H9 (cell line): ENCODE measurements at regions not wholly inside any gene's neighbourhood (a gene's known extent, or its start where the extent isn't known, plus 50 kb on each side); places are given as distances from the start of the nearest gene placed in this dataset.

ENCODE experiments used
- DNase-seq: peaks from one replicate; pipeline ENCODE4 v3.0.0-alpha.2; 2017
- H2AFZ ChIP-seq: one replicate; pipeline ENCODE4 v1.6.1; 2013; ENCODE audit warnings: mild to moderate bottlenecking, low read length, control low read depth, moderate library complexity
- H2AK5ac ChIP-seq: 2 replicates; pipeline ENCODE4 v1.6.1; 2013; ENCODE audit warnings: low read length, control low read depth, mixed read lengths; ENCODE audit not compliant: insufficient read length
- H2BK120ac ChIP-seq: one replicate; pipeline ENCODE4 v1.6.1; 2013; ENCODE audit warnings: low read depth, mild to moderate bottlenecking, low read length, control low read depth, inconsistent platforms; ENCODE audit not compliant: poor library complexity, severe bottlenecking
- H2BK12ac ChIP-seq: 2 replicates; pipeline ENCODE4 v1.6.1; 2013; ENCODE audit warnings: low read length, control low read depth, mixed read lengths, low read depth; ENCODE audit not compliant: insufficient read length
- H2BK15ac ChIP-seq: 2 replicates; pipeline ENCODE4 v1.6.1; 2013; ENCODE audit warnings: low read depth, low read length, control low read depth
- H2BK20ac ChIP-seq: one replicate; pipeline ENCODE4 v1.6.1; 2013; ENCODE audit warnings: low read depth, mild to moderate bottlenecking, low read length, control low read depth, inconsistent platforms; ENCODE audit not compliant: poor library complexity, severe bottlenecking
- H2BK5ac ChIP-seq: 2 replicates; pipeline ENCODE4 v1.6.1; 2013; ENCODE audit warnings: low read length, control low read depth, mixed read lengths; ENCODE audit not compliant: insufficient read length
- H3K14ac ChIP-seq: 2 replicates; pipeline ENCODE4 v1.6.1; 2013; ENCODE audit warnings: low read length, control low read depth; ENCODE audit not compliant: insufficient read depth
- H3K18ac ChIP-seq: 2 replicates; pipeline ENCODE4 v1.6.1; 2013; ENCODE audit warnings: low read depth, mild to moderate bottlenecking, mixed read lengths, low read length, control low read depth; ENCODE audit not compliant: insufficient read length
- H3K23ac ChIP-seq: 2 replicates; pipeline ENCODE4 v1.6.1; 2013; ENCODE audit warnings: low read length, control low read depth, mixed read lengths, low read depth; ENCODE audit not compliant: insufficient read length
- H3K23me2 ChIP-seq: 2 replicates; pipeline ENCODE4 v1.6.1; 2013; ENCODE audit warnings: low read depth, mild to moderate bottlenecking, mixed read lengths, low read length, control low read depth; ENCODE audit not compliant: insufficient read length, poor library complexity, severe bottlenecking
- H3K27ac ChIP-seq: 2 replicates; pipeline ENCODE4 v1.5.1; 2013; ENCODE audit warnings: low read length, control low read depth, mixed read lengths, low read depth; ENCODE audit not compliant: insufficient read length
- H3K27me3 ChIP-seq: 2 replicates; pipeline ENCODE4 v1.6.1; 2013; ENCODE audit warnings: low read length, control low read depth, inconsistent platforms; ENCODE audit not compliant: insufficient read depth
- H3K4ac ChIP-seq: 2 replicates; pipeline ENCODE4 v1.6.1; 2013; ENCODE audit warnings: low read depth, mild to moderate bottlenecking, control low read depth, inconsistent platforms, low read length, moderate library complexity
- H3K4me1 ChIP-seq: 2 replicates; pipeline ENCODE4 v1.6.1; 2013; ENCODE audit warnings: low read length, control low read depth, inconsistent platforms; ENCODE audit not compliant: insufficient read depth
- H3K4me2 ChIP-seq: 2 replicates; pipeline ENCODE4 v1.6.1; 2013; ENCODE audit warnings: low read length, control low read depth, mixed read lengths; ENCODE audit not compliant: insufficient read length, insufficient read depth
- H3K56ac ChIP-seq: 2 replicates; pipeline ENCODE4 v1.6.1; 2013; ENCODE audit warnings: low read depth, mild to moderate bottlenecking, mixed read lengths, low read length, control low read depth; ENCODE audit not compliant: insufficient read length
- H3K79me1 ChIP-seq: 2 replicates; pipeline ENCODE4 v1.6.1; 2013; ENCODE audit warnings: low read depth, mild to moderate bottlenecking, moderate library complexity, low read length, control low read depth, inconsistent platforms; ENCODE audit not compliant: insufficient read depth, poor library complexity, severe bottlenecking
- H3K79me2 ChIP-seq: 2 replicates; pipeline ENCODE4 v1.6.1; 2013; ENCODE audit warnings: low read length, control low read depth, inconsistent platforms; ENCODE audit not compliant: insufficient read depth
- H3K9ac ChIP-seq: 2 replicates; pipeline ENCODE4 v1.6.1; 2013; ENCODE audit warnings: low read length, control low read depth, mixed read lengths; ENCODE audit not compliant: insufficient read length; ENCODE audit errors: extremely low read depth
- H3K9me3 ChIP-seq: one replicate; pipeline ENCODE4 v1.6.1; 2013; ENCODE audit warnings: low read depth, low read length, inconsistent platforms; ENCODE audit not compliant: control insufficient read depth
- H3T11ph ChIP-seq: one replicate; pipeline ENCODE4 v1.6.1; 2013; ENCODE audit warnings: mild to moderate bottlenecking, low read length, control low read depth, inconsistent platforms
- H4K20me1 ChIP-seq: one replicate; pipeline ENCODE4 v1.6.1; 2013; ENCODE audit not compliant: control insufficient read depth, insufficient read length, insufficient read depth
- H4K5ac ChIP-seq: 2 replicates; pipeline ENCODE4 v1.6.1; 2013; ENCODE audit warnings: low read depth, mild to moderate bottlenecking, mixed read lengths, low read length, control low read depth; ENCODE audit not compliant: insufficient read length
- H4K8ac ChIP-seq: replicated peaks from 2 replicates; pipeline ENCODE4 v1.6.1; 2013; ENCODE audit warnings: low read length, control low read depth, mixed read lengths, low read depth; ENCODE audit not compliant: insufficient read length
- H4K91ac ChIP-seq: 2 replicates; pipeline ENCODE4 v1.6.1; 2013; ENCODE audit warnings: low read depth, mild to moderate bottlenecking, moderate library complexity, mixed read lengths, low read length, control low read depth; ENCODE audit not compliant: insufficient read length
- H3K27ac Mint-ChIP-seq, 3 experiments: 2 replicates in 2 of 3; 3 replicates in 1 of 3; pipeline ENCODE4 v1.8.0; 2020 to 2021; ENCODE audit warnings: mixed read lengths in 3 of 3, mild to moderate bottlenecking in 1 of 3, moderate library complexity in 1 of 3
- H3K27me3 Mint-ChIP-seq: 2 replicates; pipeline ENCODE4 v1.8.0; 2021; ENCODE audit warnings: low read depth, mild to moderate bottlenecking, moderate library complexity, mixed read lengths
- H3K36me3 Mint-ChIP-seq, 3 experiments: 2 replicates in 2 of 3; 3 replicates in 1 of 3; pipeline ENCODE4 v1.8.0; 2020 to 2021; ENCODE audit warnings: low read depth in 3 of 3, mixed read lengths in 3 of 3; ENCODE audit not compliant: insufficient read depth in 1 of 3
- H3K4me1 Mint-ChIP-seq, 2 experiments: 2 replicates each; pipeline ENCODE4 v1.8.0; 2020; ENCODE audit warnings: mixed read lengths in 2 of 2
- H3K4me3 Mint-ChIP-seq, 2 experiments: 2 replicates in 1 of 2; 3 replicates in 1 of 2; pipeline ENCODE4 v1.8.0; 2020 to 2021; ENCODE audit warnings: mild to moderate bottlenecking in 2 of 2, mixed read lengths in 2 of 2, moderate library complexity in 1 of 2
- H3K9me3 Mint-ChIP-seq, 2 experiments: 2 replicates in 1 of 2; 3 replicates in 1 of 2; pipeline ENCODE4 v1.8.0; 2020; ENCODE audit warnings: mild to moderate bottlenecking in 2 of 2, mixed read lengths in 2 of 2, moderate library complexity in 1 of 2
- CTCF ChIP-seq: fragments of 200-600 bp; sonication (generic); conservative IDR thresholded peaks from 3 replicates; pipeline ENCODE4 v1.8.0; 2021; ENCODE audit warnings: antibody characterized with exemption, mild to moderate bottlenecking
- WGBS: extraction: QIAGEN DNeasy Blood & Tissue Kit; methylation state at CpG from one replicate; pipeline ENCODE4 v1.1.7; 2013; ENCODE audit warnings: missing lambda C conversion rate, low lambda C conversion rate, mixed read lengths; ENCODE audit not compliant: insufficient read length; ENCODE audit errors: extremely low coverage; 5-methylcytosine and 5-hydroxymethylcytosine counted together

- no peaks in the 10 kb centered on the region for H3K27me3 ChIP-seq
- TF ChIP-seq CTCF = no peak
- Mint-ChIP-seq H3K27me3 (no peaks in the 10 kb centered on the region), H3K4me3 (no peak overlapping the region), H3K36me3 (no peaks in the 10 kb centered on the region), H3K27ac (no peak overlapping the region), H3K9me3 (no peaks in the 10 kb centered on the region), H3K4me1 (no peaks in the 10 kb centered on the region)
- H3K9ac ChIP-seq = no peak overlapping the region
- H2BK5ac ChIP-seq = no peak overlapping the region
- no peak overlapping the region for H2BK120ac ChIP-seq
- no peak overlapping the region for H2AFZ ChIP-seq
- H3K18ac ChIP-seq = no peak overlapping the region
- H2BK20ac ChIP-seq = no peak overlapping the region
- no peaks in the 10 kb centered on the region for H3K79me2 ChIP-seq
- H3K9me3 ChIP-seq = no peaks in the 10 kb centered on the region
- H3K4ac ChIP-seq = no peak overlapping the region
- H3K14ac ChIP-seq = no peak overlapping the region
- no peaks in the 10 kb centered on the region for H3K23me2 ChIP-seq
- H4K5ac ChIP-seq = no peak overlapping the region
- H3K27ac ChIP-seq = no peak overlapping the region
- no peak overlapping the region for H4K91ac ChIP-seq
- no peak overlapping the region for H2BK12ac ChIP-seq
- H4K20me1 ChIP-seq = no peaks in the 10 kb centered on the region
- no peak overlapping the region for H3K56ac ChIP-seq
- no peaks in the 10 kb centered on the region for H3K79me1 ChIP-seq
- H3K4me2 ChIP-seq = no peak overlapping the region
- WGBS = no CpG with 5 or more reads among the region's 3 CpGs
- no peak overlapping the region for H2BK15ac ChIP-seq
- DNase-seq = no peak
- no peak overlapping the region for H3K23ac ChIP-seq
- no peak overlapping the region for H2AK5ac ChIP-seq
- no peak overlapping the region for H4K8ac ChIP-seq
- no peak overlapping the region for H3T11ph ChIP-seq
- H3K4me1 ChIP-seq = no peaks in the 10 kb centered on the region
Observed at GRCh38 chr10:83522881-83523386, 616.4 kb upstream of the GHITM start.
